Hepatocyte (in vitro differentiated cells): ENCODE measurements at regions not wholly inside any gene's neighbourhood (a gene's known extent, or its start where the extent isn't known, plus 50 kb on each side); places are given as distances from the start of the nearest gene placed in this dataset.

Experiments used
- CTCF ChIP-seq: fragments of 200-600 bp; sonication (generic); IDR thresholded peaks from 2 replicates; pipeline ENCODE4 v1.5.1; 2016; ENCODE audit warnings: antibody characterized with exemption, mild to moderate bottlenecking; ENCODE audit not compliant: poor library complexity
- EZH2 ChIP-seq: fragments of 200-600 bp; sonication (generic); IDR thresholded peaks from 2 replicates; pipeline ENCODE4 v1.6.1; 2016; ENCODE audit warnings: antibody characterized with exemption, mild to moderate bottlenecking, borderline replicate concordance

- TF ChIP-seq EZH2 = no peak
- peak; percentile 7 for TF ChIP-seq CTCF
Measured at GRCh38 chr5:125826214-125826613, 597.0 kb upstream of the GRAMD2B start.
